Loucy (cell line): ENCODE measurements at regions not wholly inside any gene's neighbourhood (a gene's known extent, or its start where the extent isn't known, plus 50 kb on each side); places are given as distances from the start of the nearest gene placed in this dataset.
"Not testable (repeated sequence)": the region's sequence is repeated elsewhere in the genome, so short reads cannot be mapped to it uniquely, and the experiment has no call there.

Source experiments
- H2AFZ ChIP-seq: fragments of 200-600 bp; sonication (generic); 2 replicates; pipeline ENCODE4 v1.6.0; 2016; ENCODE audit warnings: antibody characterized with exemption, mild to moderate bottlenecking, low read length, moderate library complexity
- H3F3A ChIP-seq: fragments of 200-600 bp; 2 replicates; pipeline ENCODE4 v1.6.0; 2016; ENCODE audit warnings: antibody characterized with exemption, low read depth, mild to moderate bottlenecking
- H3K27me3 ChIP-seq: fragments of 200-600 bp; sonication (generic); 2 replicates; pipeline ENCODE4 v1.6.1; 2014; ENCODE audit warnings: low read length, mild to moderate bottlenecking; ENCODE audit not compliant: insufficient read depth, poor library complexity, severe bottlenecking
- H3K36me3 ChIP-seq: fragments of 200-600 bp; sonication (generic); 2 replicates; pipeline ENCODE4 v1.6.1; 2016; ENCODE audit warnings: low read length; ENCODE audit not compliant: insufficient read depth
- H3K4me1 ChIP-seq: fragments of 200-600 bp; sonication (generic); 2 replicates; pipeline ENCODE4 v1.5.1; 2014; ENCODE audit warnings: low read length, mild to moderate bottlenecking; ENCODE audit not compliant: insufficient read depth, poor library complexity, severe bottlenecking
- H3K4me2 ChIP-seq: fragments of 200-600 bp; sonication (generic); 2 replicates; pipeline ENCODE4 v1.6.0; 2014; ENCODE audit warnings: antibody characterized with exemption, low read length, low read depth, mild to moderate bottlenecking; ENCODE audit not compliant: poor library complexity, severe bottlenecking
- H3K4me3 ChIP-seq: fragments of 200-600 bp; sonication (generic); 2 replicates; pipeline ENCODE4 v1.5.1; 2014; ENCODE audit warnings: low read length, mild to moderate bottlenecking, mixed read lengths; ENCODE audit not compliant: poor library complexity, severe bottlenecking
- H3K79me2 ChIP-seq: fragments of 200-600 bp; sonication (generic); 2 replicates; pipeline ENCODE4 v1.6.1; 2014; ENCODE audit warnings: low read length; ENCODE audit not compliant: insufficient read depth
- H3K9ac ChIP-seq: fragments of 200-600 bp; sonication (generic); 2 replicates; pipeline ENCODE4 v1.6.0; 2014; ENCODE audit warnings: mild to moderate bottlenecking, low read depth, low read length, moderate library complexity; ENCODE audit not compliant: poor library complexity, severe bottlenecking
- H3K9me2 ChIP-seq: fragments of 200-600 bp; sonication (generic); replicated peaks from 2 replicates; pipeline ENCODE4 v1.6.1; 2016; ENCODE audit warnings: low read depth, low read length, mixed read lengths
- H3K9me3 ChIP-seq: fragments of 200-600 bp; sonication (generic); 2 replicates; pipeline ENCODE4 v1.6.1; 2014; ENCODE audit warnings: mild to moderate bottlenecking, antibody characterized with exemption, low read length, low read depth; ENCODE audit not compliant: insufficient read depth
- H4K20me1 ChIP-seq: fragments of 200-600 bp; sonication (generic); 2 replicates; pipeline ENCODE4 v1.6.0; 2014; ENCODE audit warnings: antibody characterized with exemption, low read length, mild to moderate bottlenecking; ENCODE audit not compliant: insufficient read depth, poor library complexity, severe bottlenecking
- EZH2phosphoT487 ChIP-seq: fragments of 200-600 bp; IDR thresholded peaks from 2 replicates; pipeline ENCODE4 v1.6.1; 2018; ENCODE audit warnings: antibody characterized with exemption, mild to moderate bottlenecking, moderate library complexity, borderline replicate concordance
- TF ChIP-seq, protein P1 (sequence below): fragments of 200-600 bp; sonication (generic); conservative IDR thresholded peaks from 2 replicates; pipeline ENCODE4 v1.5.1; 2014; ENCODE audit warnings: mild to moderate bottlenecking, antibody characterized with exemption, low read length

DNA sequence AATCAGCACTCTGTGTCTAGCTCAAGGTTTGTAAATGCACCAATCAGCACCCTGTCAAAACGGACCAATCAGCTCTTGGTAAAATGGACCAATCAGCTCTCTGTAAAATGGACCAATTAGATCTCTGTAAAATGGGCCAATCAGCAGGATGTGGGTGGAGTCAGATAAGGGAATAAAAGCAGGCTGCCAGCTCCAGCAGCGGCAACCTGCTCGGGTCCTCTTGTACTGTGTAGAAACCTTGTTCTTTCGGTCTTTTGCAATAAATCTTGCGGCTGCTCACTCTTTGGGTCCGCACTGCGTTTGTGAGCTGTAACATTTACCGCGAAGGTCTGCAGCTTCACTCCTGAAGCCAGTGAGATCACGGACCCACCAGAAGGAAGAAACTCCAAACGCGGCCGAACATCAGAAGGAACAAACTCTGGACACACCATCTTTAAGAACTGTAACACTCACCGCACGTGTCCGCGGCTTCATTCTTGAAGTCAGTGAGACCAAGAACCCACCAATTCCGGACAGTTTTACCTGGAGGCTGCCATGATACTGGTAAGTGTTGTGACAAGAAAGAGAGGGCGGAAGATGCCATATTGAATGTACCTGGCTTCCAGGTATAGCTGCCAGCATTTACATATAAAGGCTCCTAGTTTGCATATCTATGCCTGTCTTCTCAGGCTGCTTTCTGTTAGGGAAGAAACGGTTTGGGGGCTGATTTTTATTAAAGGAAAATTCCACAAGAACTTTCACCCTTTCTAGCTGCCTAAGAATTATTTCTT lies 758.5 kb upstream of the CTNND2 start:
- Histone ChIP-seq H3K79me2 (no peaks in the 10 kb centered on the region), H3K36me3 (no peaks in the 10 kb centered on the region), H3K4me1 (no peaks in the 10 kb centered on the region), H3K4me2 (no peak overlapping the region), H3K4me3 (no peak overlapping the region), H3K9me2 (no peaks in the 10 kb centered on the region), H4K20me1 (no peaks in the 10 kb centered on the region), H2AFZ (no peak overlapping the region), H3K9ac (no peak overlapping the region), H3F3A (no peaks in the 10 kb centered on the region), H3K9me3 (no peaks in the 10 kb centered on the region), H3K27me3 (no peaks in the 10 kb centered on the region)
- TF ChIP-seq, protein P1, sequence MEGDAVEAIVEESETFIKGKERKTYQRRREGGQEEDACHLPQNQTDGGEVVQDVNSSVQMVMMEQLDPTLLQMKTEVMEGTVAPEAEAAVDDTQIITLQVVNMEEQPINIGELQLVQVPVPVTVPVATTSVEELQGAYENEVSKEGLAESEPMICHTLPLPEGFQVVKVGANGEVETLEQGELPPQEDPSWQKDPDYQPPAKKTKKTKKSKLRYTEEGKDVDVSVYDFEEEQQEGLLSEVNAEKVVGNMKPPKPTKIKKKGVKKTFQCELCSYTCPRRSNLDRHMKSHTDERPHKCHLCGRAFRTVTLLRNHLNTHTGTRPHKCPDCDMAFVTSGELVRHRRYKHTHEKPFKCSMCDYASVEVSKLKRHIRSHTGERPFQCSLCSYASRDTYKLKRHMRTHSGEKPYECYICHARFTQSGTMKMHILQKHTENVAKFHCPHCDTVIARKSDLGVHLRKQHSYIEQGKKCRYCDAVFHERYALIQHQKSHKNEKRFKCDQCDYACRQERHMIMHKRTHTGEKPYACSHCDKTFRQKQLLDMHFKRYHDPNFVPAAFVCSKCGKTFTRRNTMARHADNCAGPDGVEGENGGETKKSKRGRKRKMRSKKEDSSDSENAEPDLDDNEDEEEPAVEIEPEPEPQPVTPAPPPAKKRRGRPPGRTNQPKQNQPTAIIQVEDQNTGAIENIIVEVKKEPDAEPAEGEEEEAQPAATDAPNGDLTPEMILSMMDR, result no peak
- TF ChIP-seq EZH2phosphoT487, result no peak

DNA sequence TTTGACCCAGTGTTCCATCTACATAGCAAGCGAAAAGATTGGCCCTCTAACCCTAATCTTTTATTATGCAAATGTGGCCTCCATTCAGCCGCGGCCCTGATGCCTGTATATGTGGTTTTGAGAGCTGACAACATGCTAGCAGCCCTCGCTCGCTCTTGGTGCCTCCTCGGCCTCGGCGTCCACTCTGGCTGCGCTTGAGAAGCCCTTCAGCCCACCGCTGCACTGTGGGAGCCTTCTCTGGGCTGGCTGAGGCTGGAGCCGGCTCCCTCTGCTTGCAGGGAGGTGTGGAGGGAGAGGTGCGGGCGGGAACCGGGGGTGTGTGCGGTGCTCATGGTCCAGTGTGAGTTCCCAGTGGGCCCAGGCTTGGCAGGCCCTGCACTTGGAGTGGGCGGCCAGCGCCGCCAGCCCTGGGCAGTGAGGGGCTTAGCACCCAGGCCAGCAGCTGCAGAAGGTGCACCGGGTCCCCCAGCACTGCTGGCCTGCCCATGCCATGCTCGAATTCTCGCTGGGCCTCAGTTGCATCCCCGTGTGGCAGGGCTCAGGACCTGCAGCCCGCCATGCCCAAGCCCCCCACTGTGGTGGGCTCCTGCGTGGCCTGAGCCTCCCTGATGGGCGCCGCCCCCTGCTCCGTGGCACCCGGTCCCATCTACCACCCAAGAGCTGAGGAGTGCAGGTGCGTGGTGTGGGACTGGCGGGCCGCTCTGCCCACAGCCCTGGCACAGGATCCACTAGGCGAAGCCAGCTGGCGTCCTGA lies 757.5 kb upstream of the CTNND2 start:
- Histone ChIP-seq H4K20me1 (no peaks in the 10 kb centered on the region), H3K4me2 (no peak overlapping the region), H3K4me1 (no peaks in the 10 kb centered on the region), H3F3A (no peaks in the 10 kb centered on the region), H3K79me2 (no peaks in the 10 kb centered on the region), H3K36me3 (no peaks in the 10 kb centered on the region), H3K9me2 (no peaks in the 10 kb centered on the region), H3K9me3 (no peaks in the 10 kb centered on the region), H3K9ac (no peak overlapping the region), H3K4me3 (no peak overlapping the region), H2AFZ (no peak overlapping the region), H3K27me3 (no peaks in the 10 kb centered on the region)
- TF ChIP-seq EZH2phosphoT487, result no peak
- TF ChIP-seq, protein P1, result no peak

DNA sequence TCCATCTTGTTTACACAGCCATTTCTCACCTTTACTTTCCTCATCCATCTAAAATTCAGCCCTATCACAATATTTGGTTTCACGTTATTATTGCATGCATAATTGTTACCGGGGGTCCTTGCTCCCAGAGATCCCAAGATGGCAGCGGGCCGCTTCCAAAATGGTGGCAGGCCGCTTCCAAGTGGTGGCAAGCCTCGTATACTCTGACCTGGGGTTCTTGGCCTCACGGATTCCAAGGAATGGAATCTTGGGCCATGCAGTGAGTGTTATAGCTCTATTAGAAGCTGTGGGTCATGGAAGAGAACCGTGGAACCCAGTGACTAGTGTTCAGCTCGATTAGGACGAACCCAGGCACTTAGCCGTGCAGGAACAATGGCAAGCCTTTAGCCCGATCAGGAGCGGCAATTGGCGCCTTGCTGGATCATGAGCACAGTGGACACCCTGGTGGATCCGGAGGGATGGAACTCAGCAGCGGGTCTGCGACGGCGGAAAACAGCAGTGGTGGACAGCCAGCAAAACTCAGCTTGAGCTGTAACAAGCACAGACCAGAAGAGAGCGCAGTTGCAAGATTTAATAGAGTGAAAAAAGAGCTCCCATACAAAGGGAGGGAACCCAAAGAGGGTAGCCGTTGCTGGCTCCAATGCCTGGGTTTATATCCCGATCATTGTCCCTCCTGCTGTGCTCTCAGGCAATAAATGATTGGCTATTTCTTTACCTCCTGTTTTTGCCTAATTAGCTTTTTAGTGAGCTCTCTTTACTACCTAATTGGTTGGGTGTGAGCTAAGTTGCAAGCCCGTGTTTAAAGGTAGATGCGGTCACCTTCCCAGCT lies 756.2 kb upstream of the CTNND2 start:
- not testable (repeated sequence) for H3F3A ChIP-seq, H3K4me3 ChIP-seq, H2AFZ ChIP-seq, H3K9ac ChIP-seq, H3K36me3 ChIP-seq, H3K4me2 ChIP-seq, H3K9me2 ChIP-seq, H3K79me2 ChIP-seq, H4K20me1 ChIP-seq, H3K4me1 ChIP-seq, H3K9me3 ChIP-seq, H3K27me3 ChIP-seq
